RPMI7951 (cell line): ENCODE measurements at regions not wholly inside any gene's neighbourhood (a gene's known extent, or its start where the extent isn't known, plus 50 kb on each side); places are given as distances from the start of the nearest gene placed in this dataset.

Source experiments
- DNase-seq: peaks from one replicate; pipeline ENCODE4 v3.0.0-alpha.2; 2012; ENCODE audit warnings: low read depth

DNA sequence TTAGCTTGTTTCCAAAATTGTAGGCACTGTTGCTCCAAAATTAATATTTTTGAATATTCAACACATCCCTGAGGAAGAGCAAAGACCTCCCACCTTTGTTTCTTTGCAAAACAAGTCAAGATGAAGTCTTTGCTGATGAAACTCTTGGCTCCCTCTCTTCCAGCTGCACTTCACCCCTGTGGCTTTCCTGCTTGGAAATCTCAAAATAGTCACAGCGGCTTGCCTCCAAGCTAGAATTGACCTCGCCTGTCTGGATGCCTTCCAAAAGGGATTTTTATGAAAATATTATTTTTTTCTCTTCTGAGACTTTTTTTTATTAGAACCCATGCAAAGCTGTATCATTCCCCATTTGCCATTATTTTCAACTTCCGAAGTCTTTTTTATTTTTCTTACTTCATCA lies 71.1 kb upstream of the MROH9 start:
- DNase-seq: no peak

DNA sequence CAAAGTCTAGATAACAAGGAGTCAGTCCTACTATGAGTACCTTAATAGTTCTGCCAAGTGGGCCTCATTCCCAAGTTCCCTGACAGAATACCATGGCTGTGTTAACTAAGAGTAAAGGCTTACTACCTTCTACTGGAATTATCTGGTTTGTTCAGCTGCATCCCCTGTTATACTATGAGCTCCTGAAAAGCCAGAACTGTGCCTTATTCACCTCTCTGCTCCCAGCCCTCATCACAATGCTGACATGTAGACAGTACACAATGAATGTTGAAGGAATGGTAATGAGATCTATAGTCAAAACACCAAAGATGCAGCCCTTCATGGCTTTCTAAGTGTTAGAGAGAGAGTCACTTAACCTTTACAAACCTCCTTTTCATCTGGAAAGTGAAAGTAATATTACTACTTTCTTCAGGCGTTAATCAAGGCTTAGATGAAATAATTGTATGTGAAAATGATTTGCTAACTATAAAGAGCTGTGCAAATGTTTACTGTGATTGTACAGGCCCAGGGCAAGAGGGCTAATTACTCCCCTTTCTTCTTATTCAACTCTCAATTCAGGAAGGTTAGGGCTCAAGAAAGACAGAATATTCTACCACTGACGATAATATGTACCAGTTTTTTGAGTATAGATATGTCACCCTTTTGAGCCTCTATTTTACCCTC lies 70.3 kb upstream of the MROH9 start:
- no peak for DNase-seq

DNA sequence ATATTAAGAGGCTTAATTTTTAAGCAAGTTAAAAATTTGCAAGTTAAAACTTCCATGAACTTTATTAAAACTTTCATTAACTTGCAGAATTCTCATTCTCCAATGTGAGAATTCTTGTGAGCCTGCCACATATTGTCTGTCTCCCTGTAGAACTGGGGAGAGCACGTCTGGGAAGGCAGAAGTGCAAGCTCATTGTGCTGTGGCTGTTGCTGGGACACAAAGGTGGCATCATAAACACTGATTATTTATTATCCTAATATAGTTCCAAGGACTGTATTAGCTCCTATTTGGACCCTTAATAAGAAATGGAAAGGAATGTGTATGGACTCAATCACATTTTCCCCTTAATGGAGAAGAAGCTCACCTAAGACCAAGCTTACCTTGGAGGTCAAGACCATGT lies 68.7 kb upstream of the MROH9 start:
- DNase-seq: no peak

DNA sequence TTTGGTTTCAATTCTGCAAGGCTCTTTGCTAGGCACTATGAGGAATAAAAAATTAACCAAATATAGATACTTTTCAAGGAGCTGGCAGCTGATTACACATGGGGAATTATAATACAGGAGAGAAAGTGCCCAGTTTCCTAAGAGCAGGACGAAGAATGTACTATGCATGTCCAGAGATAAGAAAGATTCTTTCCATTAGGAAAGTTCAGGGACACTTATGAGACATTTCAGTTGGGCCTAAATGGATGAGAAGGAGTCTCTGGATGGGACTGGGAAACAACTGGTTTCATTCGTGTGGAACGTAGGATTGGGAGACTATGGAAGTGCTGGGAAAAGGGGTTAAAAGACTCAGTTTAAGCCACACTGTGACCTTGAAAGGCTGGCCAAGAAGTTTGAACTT lies 63.5 kb upstream of the MROH9 start:
- no peak for DNase-seq

DNA sequence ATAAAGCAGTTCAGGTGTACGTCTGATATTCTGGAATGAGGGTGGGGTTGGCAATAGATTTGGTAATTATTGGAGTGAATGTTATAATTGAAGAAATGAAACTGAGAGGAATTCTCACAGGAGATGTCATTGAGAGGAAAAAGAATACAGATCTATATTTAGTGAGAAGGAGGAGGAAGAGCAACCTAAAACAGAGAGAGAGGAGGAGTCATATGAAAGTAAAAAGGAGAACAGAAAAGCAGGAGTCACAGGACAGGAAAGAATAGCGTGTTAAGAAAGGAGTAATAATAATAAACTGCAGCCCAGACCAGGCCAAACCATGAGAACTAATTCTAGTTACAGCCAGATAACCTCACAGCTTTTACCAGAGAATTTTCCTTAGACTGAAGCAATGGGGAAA lies 62.7 kb upstream of the MROH9 start:
- no peak for DNase-seq

DNA sequence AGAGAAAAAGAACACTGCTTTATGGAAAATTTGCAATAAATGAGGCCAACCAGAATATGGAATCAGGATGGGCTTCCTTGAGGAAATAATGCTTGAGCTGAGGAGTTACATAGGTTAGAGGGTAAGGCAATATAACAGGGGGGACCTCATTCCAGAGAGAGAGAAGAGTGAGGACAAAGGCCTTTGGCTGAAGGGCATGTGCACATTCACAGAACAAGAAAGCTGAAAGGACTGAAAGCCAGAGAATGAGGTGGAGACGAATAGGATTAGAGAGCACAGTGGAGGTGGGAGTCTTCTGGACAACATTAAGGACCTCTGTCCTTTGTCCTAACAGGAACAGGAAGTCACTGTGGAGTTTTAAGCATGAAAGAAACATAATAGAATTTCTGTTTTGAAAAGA lies 60.7 kb upstream of the MROH9 start:
- DNase-seq: no peak

DNA sequence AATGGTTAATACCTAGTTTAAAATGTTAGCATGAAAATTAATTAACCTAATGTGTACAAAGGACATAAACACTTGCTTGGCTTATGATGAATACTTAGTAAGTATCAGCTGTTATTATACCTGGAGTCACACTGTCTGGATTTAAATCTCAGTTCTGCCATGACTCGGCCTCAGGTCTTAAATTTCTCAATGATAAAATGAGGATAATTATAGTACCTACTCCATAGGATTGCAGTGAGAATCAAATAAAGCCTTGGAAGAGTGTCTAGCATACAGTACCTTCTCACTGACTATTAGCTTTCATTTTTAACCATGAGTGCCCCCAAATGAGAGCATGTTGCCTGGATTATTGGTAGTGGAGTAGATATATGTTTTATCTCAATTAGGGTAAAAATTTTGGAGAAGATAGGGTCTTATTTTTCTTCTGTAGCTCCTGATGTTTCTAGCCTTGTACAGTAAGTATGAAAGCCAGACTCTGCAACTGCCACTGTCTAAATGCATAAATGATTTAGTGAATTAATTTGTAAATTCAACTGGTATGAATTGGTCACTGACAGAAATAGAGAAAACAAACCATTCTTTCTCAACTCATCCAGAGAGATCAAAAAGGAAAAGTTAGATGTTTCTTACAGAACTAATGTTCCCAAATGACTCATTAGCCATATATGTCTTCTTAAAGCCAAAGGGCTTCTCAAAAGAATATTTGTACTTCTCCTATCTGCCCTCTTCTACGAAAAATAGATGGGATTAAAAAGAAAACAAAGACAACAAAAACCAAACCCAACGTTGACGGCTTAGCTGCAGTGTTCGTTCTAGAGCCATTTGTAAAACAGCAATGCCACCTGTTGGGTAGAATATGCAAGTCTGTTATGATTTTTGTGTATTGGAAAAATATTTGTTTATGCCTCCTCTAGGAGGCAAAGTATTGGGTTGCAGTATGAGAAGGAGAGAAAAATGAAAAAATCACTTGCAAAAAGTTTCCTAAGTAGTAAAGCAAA lies 53.8 kb upstream of the MROH9 start:
- peak; percentile 47 for DNase-seq
